ENCODE measurements at regions not wholly inside any gene's neighbourhood (a gene's known extent, or its start where the extent isn't known, plus 50 kb on each side); places are given as distances from the start of the nearest gene placed in this dataset.

- POLR2A ChIA-PET = no interaction called here
- TF ChIP-seq, protein P1, sequence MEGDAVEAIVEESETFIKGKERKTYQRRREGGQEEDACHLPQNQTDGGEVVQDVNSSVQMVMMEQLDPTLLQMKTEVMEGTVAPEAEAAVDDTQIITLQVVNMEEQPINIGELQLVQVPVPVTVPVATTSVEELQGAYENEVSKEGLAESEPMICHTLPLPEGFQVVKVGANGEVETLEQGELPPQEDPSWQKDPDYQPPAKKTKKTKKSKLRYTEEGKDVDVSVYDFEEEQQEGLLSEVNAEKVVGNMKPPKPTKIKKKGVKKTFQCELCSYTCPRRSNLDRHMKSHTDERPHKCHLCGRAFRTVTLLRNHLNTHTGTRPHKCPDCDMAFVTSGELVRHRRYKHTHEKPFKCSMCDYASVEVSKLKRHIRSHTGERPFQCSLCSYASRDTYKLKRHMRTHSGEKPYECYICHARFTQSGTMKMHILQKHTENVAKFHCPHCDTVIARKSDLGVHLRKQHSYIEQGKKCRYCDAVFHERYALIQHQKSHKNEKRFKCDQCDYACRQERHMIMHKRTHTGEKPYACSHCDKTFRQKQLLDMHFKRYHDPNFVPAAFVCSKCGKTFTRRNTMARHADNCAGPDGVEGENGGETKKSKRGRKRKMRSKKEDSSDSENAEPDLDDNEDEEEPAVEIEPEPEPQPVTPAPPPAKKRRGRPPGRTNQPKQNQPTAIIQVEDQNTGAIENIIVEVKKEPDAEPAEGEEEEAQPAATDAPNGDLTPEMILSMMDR (IDR thresholded peaks at IDR 0.05; ENCODE audit: control extremely low read depth, extremely low read depth, low read depth, missing control alignments) = no peak
Observed at GRCh38 chr2:157052685-157053224, 204.8 kb upstream of the GALNT5 start.

GRCh38 chr2:157053876-157054275, 203.6 kb upstream of the GALNT5 start:
- no peak for DNase-seq (ENCODE audit: extremely low spot score)
- ChIA-PET CTCF (interaction anchor here (1.3 to 1.5 kb wide), 4 partner anchors 12 to 23 kb away, joined by 3 to 5 read pairs (median 4); no protein-coding TSS in a partner anchor), POLR2A (no interaction called here)
- TF ChIP-seq, protein P1 (IDR thresholded peaks at IDR 0.05; ENCODE audit: control extremely low read depth, extremely low read depth, low read depth, missing control alignments) = no peak

More at GRCh38 chr2:157052685-157053224, 204.8 kb upstream of the GALNT5 start:
- CTCF ChIA-PET = interaction anchor here (2.1 kb wide), 1 partner anchor 9 kb away, joined by 6 read pairs; no protein-coding TSS in a partner anchor
- DNase-seq (ENCODE audit: extremely low spot score) = no peak

DNA sequence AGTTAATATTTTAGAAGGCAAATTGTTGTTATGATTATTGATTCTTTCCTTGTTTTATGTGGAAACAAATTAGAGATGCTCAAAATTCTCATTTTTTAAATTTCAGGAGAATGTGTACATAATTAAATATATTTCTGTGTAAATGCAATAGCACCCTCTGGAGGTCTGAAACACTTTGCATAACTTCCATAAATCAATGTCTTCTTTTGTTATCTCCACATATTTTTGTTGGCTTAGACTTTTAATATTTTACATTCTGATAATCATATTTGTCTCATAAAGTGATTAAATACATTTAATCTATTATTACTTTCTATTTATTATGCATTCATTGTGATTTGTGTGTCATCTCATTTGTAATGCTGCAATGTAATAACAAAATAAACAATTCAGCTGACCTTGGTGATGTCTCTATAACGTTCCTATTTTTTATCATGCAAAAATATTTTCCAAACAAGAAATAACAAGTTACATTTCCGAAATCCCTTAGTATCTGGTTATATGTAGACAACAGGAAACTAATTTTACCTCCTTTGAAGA, 201.8 kb upstream of the GALNT5 start:
- TF ChIP-seq, protein P1 (IDR thresholded peaks at IDR 0.05; ENCODE audit: control extremely low read depth, extremely low read depth, low read depth, missing control alignments) = peak; percentile 34
- ChIA-PET CTCF (interaction anchor here (0.9 to 1.6 kb wide), 2 partner anchors 10 to 14 kb away, joined by 3 to 4 read pairs; no protein-coding TSS in a partner anchor), POLR2A (no interaction called here)
- DNase-seq (ENCODE audit: extremely low spot score) = no peak

DNA sequence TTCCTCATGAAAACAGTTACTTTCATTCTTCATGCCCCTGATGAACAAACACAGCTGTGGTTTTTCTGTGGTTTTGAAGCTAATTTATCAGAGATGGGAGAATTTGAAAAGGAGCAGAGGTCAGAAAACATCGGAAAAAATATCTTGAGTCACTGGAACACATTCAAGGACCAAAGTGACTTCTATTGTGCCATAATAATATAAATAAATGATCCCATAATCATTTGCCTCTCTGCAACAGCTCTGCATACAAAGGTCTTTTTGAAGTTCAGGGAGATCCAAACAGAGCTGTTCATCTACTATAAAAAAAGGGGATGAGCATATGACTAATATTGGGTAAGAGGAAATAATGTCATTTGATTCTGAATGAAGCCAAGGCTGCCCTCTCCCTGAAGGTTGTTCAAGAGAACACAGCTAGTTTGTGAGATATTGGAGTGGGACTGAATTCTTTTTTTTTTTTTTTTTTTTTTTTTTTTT, 201.3 kb upstream of the GALNT5 start:
- TF ChIP-seq, protein P1 (IDR thresholded peaks at IDR 0.05; ENCODE audit: control extremely low read depth, extremely low read depth, low read depth, missing control alignments) = no peak
- ChIA-PET CTCF (interaction anchor here (0.9 to 1.6 kb wide), 2 partner anchors 9 to 15 kb away, joined by 3 to 4 read pairs; no protein-coding TSS in a partner anchor), POLR2A (no interaction called here)
- DNase-seq (ENCODE audit: extremely low spot score) = no peak

DNA sequence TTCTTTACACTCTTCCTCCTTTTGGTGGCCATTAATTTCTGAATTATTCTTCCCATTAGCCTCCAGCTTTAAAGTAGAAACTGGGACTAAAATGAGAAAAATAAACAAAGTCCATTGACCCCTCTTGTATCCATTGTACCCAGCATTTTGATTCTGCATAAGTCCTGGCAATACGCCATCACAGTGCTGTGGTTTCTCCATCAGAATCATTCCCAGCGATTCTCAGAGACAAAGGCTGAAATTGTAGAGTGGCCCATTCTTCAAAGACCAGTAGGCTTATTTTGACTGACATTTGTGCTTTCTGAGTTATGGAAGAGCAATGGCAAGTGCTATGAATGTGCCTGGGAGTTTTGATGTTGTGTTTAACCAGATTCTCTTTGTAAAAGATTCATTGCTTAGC, 199.3 kb upstream of the GALNT5 start:
- no peak for DNase-seq (ENCODE audit: extremely low spot score)
- POLR2A ChIA-PET = no interaction called here
- TF ChIP-seq, protein P1 (IDR thresholded peaks at IDR 0.05; ENCODE audit: control extremely low read depth, extremely low read depth, low read depth, missing control alignments) = no peak
- CTCF ChIA-PET = no interaction called here

- ChIA-PET POLR2A (no interaction called here), CTCF (interaction anchor here (1.4 kb wide), 1 partner anchor 135 kb away, joined by 3 read pairs; no protein-coding TSS in a partner anchor)
- DNase-seq (ENCODE audit: extremely low spot score) = no peak
- TF ChIP-seq, protein P1 (IDR thresholded peaks at IDR 0.05; ENCODE audit: control extremely low read depth, extremely low read depth, low read depth, missing control alignments) = no peak
Observed at GRCh38 chr2:157059036-157059435, 198.5 kb upstream of the GALNT5 start.
